OCI-LY3 (cell line): ENCODE measurements at regions not wholly inside any gene's neighbourhood (a gene's known extent, or its start where the extent isn't known, plus 50 kb on each side); places are given as distances from the start of the nearest gene placed in this dataset.

Source experiments
- H2AFZ ChIP-seq: fragments of 200-600, 300-600 bp; shearing (Covaris generic); 2 replicates; pipeline ENCODE4 v1.6.0; 2014; ENCODE audit warnings: antibody characterized with exemption, low read depth, low read length
- H3K27ac ChIP-seq: fragments of 200-600, 300-600 bp; sonication (generic); 2 replicates; pipeline ENCODE4 v1.5.1; 2014; ENCODE audit warnings: mild to moderate bottlenecking, low read length, moderate library complexity, mixed read lengths
- H3K27me3 ChIP-seq: fragments of 200-600, 300-600 bp; sonication (generic); 2 replicates; pipeline ENCODE4 v1.6.1; 2014; ENCODE audit warnings: low read depth, low read length, mixed read lengths
- H3K36me3 ChIP-seq: fragments of 200-600, 300-600 bp; sonication (generic); replicated peaks from 2 replicates; pipeline ENCODE3; 2014; ENCODE audit warnings: low read depth, low read length, mixed read lengths
- H3K4me1 ChIP-seq: fragments of 300-600, 200-600 bp; sonication (generic); 2 replicates; pipeline ENCODE4 v1.6.1; 2014; ENCODE audit warnings: low read length, mixed read lengths
- H3K4me2 ChIP-seq: fragments of 200-600, 300-600 bp; sonication (generic); 2 replicates; pipeline ENCODE4 v1.6.1; 2014; ENCODE audit warnings: low read length, mixed read lengths
- H3K4me3 ChIP-seq: fragments of 300-600, 200-600 bp; sonication (generic); 2 replicates; pipeline ENCODE4 v1.5.1; 2014; ENCODE audit warnings: antibody characterized with exemption, mild to moderate bottlenecking, low read length, moderate library complexity
- H3K79me2 ChIP-seq: fragments of 300-600, 200-600 bp; shearing (Covaris generic); 2 replicates; pipeline ENCODE4 v1.6.1; 2014; ENCODE audit warnings: mild to moderate bottlenecking, low read length, mixed read lengths
- H3K9ac ChIP-seq: fragments of 300-600, 200-600 bp; shearing (Covaris generic); 2 replicates; pipeline ENCODE4 v1.6.0; 2014; ENCODE audit warnings: mild to moderate bottlenecking, low read length, moderate library complexity
- H3K9me3 ChIP-seq: fragments of 200-600, 300-600 bp; shearing (Covaris generic); 2 replicates; pipeline ENCODE4 v1.6.1; 2014; ENCODE audit warnings: low read length, mixed read lengths; ENCODE audit not compliant: insufficient read depth
- H4K20me1 ChIP-seq: fragments of 200-600, 300-600 bp; sonication (generic); 2 replicates; pipeline ENCODE4 v1.6.1; 2016; ENCODE audit warnings: low read length, mixed read lengths; ENCODE audit not compliant: insufficient read depth
- EZH2phosphoT487 ChIP-seq: fragments of 200-600 bp; shearing (Covaris generic); IDR thresholded peaks from 2 replicates; pipeline ENCODE4 v1.6.1; 2018; ENCODE audit warnings: antibody characterized with exemption, mixed run types, low read depth
- TF ChIP-seq, protein P1 (sequence below): fragments of 200-600, 300-600 bp; sonication (generic); IDR thresholded peaks from 2 replicates; pipeline ENCODE4 v1.5.1; 2014; ENCODE audit warnings: antibody characterized with exemption, low read length, low read depth

DNA sequence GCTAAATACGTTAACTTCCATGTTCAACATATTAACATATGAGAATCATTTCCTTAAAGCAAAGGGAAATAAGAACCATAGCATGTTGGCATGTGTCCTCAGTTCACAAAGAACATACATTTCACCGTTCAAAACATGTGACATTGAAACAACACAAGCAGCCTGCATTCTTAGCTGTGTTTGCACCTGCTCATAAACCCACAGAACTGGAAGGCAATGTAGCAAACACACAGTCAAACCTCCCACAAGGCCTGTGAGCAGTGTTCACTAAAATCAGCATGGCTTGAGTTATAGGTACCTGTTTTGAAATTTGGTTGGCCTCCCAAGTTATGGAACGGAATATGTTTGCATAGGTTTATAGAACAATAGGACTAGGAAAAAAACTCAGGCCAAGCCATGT, 504.9 kb upstream of the AMELY start:
- H4K20me1 ChIP-seq = no peaks in the 10 kb centered on the region
- no peak overlapping the region for H3K4me3 ChIP-seq
- H2AFZ ChIP-seq = no peak overlapping the region
- TF ChIP-seq, protein P1, sequence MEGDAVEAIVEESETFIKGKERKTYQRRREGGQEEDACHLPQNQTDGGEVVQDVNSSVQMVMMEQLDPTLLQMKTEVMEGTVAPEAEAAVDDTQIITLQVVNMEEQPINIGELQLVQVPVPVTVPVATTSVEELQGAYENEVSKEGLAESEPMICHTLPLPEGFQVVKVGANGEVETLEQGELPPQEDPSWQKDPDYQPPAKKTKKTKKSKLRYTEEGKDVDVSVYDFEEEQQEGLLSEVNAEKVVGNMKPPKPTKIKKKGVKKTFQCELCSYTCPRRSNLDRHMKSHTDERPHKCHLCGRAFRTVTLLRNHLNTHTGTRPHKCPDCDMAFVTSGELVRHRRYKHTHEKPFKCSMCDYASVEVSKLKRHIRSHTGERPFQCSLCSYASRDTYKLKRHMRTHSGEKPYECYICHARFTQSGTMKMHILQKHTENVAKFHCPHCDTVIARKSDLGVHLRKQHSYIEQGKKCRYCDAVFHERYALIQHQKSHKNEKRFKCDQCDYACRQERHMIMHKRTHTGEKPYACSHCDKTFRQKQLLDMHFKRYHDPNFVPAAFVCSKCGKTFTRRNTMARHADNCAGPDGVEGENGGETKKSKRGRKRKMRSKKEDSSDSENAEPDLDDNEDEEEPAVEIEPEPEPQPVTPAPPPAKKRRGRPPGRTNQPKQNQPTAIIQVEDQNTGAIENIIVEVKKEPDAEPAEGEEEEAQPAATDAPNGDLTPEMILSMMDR = no peak
- TF ChIP-seq EZH2phosphoT487 = no peak
- no peaks in the 10 kb centered on the region for H3K27me3 ChIP-seq
- H3K27ac ChIP-seq = no peak overlapping the region
- no peak overlapping the region for H3K4me2 ChIP-seq
- H3K9ac ChIP-seq = no peak overlapping the region
- H3K36me3 ChIP-seq = no peaks in the 10 kb centered on the region
- no peaks in the 10 kb centered on the region for H3K79me2 ChIP-seq
- no peaks in the 10 kb centered on the region for H3K9me3 ChIP-seq
- 0 out of 2 replicates have a peak, but pooled peaks cover 5% of the 10 kb centered on the region for H3K4me1 ChIP-seq

DNA sequence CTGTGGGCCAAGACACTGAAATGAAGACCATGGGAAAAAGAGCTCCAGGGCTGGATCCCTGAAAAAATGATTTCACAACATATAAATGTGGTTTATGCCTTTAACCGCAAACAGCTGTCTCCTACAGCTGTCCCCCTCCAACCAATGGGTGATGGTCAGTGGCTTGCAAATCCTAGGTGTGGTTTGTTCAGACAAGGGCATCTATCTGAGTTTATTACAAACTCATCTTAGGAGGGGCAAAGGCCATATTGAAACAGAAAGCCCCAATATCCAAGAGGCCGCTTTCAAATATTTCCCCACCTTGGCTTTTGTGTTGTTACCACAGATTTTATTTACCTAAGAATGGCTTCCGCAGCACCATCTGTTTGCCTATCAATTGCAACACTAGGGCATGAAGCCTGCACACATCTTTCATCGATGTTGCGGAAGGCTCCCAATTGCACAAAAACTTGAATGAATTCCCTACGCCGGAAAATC, 503.6 kb upstream of the AMELY start:
- Histone ChIP-seq H3K9me3 (no peaks in the 10 kb centered on the region), H3K27me3 (no peaks in the 10 kb centered on the region), H3K27ac (no peak overlapping the region), H3K36me3 (no peaks in the 10 kb centered on the region), H2AFZ (no peak overlapping the region), H4K20me1 (no peaks in the 10 kb centered on the region), H3K4me1 (0 out of 2 replicates have a peak, but pooled peaks cover under 1% of the 10 kb centered on the region), H3K4me2 (no peak overlapping the region), H3K4me3 (no peak overlapping the region), H3K9ac (no peak overlapping the region), H3K79me2 (no peaks in the 10 kb centered on the region)
- TF ChIP-seq EZH2phosphoT487 = no peak
- TF ChIP-seq, protein P1 = no peak

DNA sequence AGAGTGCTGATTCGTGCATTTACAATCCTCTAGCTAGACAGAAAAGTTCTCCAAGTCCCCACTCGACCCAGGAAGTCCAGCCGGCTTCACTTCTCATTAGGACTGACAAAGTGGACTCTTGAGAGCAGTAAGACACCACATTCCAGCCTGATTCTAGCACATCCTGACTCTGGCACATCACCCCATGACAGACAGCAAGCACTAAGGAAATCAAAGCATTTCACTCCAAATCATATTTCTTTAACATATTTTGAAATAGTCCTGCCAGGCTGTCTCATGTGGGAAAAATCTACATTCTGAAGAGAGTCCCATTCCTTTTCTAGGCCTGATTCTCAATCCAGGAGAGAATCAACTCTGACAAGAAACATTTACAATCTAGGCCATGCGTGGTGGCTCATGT, 478.5 kb upstream of the AMELY start:
- Histone ChIP-seq H3K9me3 (peaks cover 12% of the 10 kb centered on the region; the same call in 1 of the 2 replicates), H3K79me2 (no peaks in the 10 kb centered on the region), H4K20me1 (no peaks in the 10 kb centered on the region), H3K27ac (no peak overlapping the region), H3K4me2 (no peak overlapping the region), H3K36me3 (peaks cover 21% of the 10 kb centered on the region), H3K4me1 (no peaks in the 10 kb centered on the region), H3K27me3 (no peaks in the 10 kb centered on the region), H3K9ac (no peak overlapping the region), H2AFZ (no peak overlapping the region), H3K4me3 (no peak overlapping the region)
- TF ChIP-seq, protein P1 = no peak
- TF ChIP-seq EZH2phosphoT487 = no peak

DNA sequence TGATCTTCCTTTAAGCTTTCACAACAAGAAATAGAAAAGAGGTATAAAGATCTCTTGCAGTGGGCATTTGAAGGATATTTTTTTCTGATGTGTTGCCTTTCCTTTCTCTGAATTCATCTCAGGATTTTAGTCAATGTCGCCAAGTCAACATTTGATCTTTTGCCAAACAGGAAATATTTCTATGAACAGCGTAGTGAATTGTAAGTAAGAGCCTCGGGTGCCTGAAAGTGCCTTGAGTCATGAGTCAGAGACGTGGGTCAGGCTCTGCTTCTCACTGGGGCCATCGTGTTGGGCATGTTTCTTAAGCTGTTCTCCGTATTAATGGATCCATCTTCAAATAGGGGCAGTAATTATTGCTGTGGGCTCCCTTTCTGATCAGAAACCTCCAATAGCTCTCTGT, 471.4 kb upstream of the AMELY start:
- no peaks in the 10 kb centered on the region for H3K4me1 ChIP-seq
- no peaks in the 10 kb centered on the region for H4K20me1 ChIP-seq
- no peak overlapping the region for H3K27ac ChIP-seq
- no peaks in the 10 kb centered on the region for H3K27me3 ChIP-seq
- H3K9ac ChIP-seq = no peak overlapping the region
- no peaks in the 10 kb centered on the region for H3K36me3 ChIP-seq
- no peak overlapping the region for H2AFZ ChIP-seq
- no peaks in the 10 kb centered on the region for H3K79me2 ChIP-seq
- H3K4me2 ChIP-seq = no peak overlapping the region
- no peak overlapping the region for H3K4me3 ChIP-seq
- TF ChIP-seq, protein P1 = no peak
- TF ChIP-seq EZH2phosphoT487 = no peak
- no peaks in the 10 kb centered on the region for H3K9me3 ChIP-seq
